Activated naive CD8-positive, alpha-beta T cell treated with anti-CD3 and anti-CD28 coated beads for 36 hours (primary cell): ENCODE measurements at regions not wholly inside any gene's neighbourhood (a gene's known extent, or its start where the extent isn't known, plus 50 kb on each side); places are given as distances from the start of the nearest gene placed in this dataset.
"Not testable (repeated sequence)": the region's sequence is repeated elsewhere in the genome, so short reads cannot be mapped to it uniquely, and the experiment has no call there.

ENCODE experiments used
- DNase-seq: peaks from one replicate; pipeline ENCODE4 v3.0.0; 2021
- H3K27ac Mint-ChIP-seq: one replicate; pipeline ENCODE4 v1.8.0; 2022; ENCODE audit warnings: mild to moderate bottlenecking, moderate library complexity, mixed read lengths
- H3K27me3 Mint-ChIP-seq: one replicate; pipeline ENCODE4 v1.8.0; 2022; ENCODE audit warnings: mild to moderate bottlenecking, mixed read lengths
- H3K36me3 Mint-ChIP-seq: one replicate; pipeline ENCODE4 v1.8.0; 2021; ENCODE audit warnings: mild to moderate bottlenecking, mixed read lengths
- H3K4me1 Mint-ChIP-seq: one replicate; pipeline ENCODE4 v1.8.0; 2021; ENCODE audit warnings: mixed read lengths
- H3K4me3 Mint-ChIP-seq: one replicate; pipeline ENCODE4 v1.8.0; 2022; ENCODE audit warnings: mild to moderate bottlenecking, moderate library complexity, mixed read lengths
- H3K9me3 Mint-ChIP-seq: one replicate; pipeline ENCODE4 v1.8.0; 2022; ENCODE audit warnings: mixed read lengths

DNA sequence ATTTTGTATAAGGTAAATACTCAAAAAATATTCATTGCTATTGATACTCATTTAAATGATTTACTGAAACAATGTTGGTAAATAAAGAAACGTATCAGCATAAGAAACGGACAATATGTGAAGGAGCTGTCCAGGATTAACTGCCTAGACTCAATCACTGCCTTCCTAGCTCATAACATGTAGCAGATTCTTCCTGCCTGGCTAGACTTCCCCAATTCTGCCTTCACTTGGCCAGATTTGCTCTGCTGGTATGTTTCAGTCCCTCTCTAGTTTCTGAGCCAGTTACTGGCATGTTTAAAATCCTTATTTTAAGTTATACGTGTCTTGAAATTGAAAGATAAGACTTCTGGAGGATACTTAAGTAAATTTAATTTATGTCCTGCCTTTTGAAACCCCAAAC, 740.3 kb downstream of the CENPC start:
- no peak for DNase-seq
- Mint-ChIP-seq H3K36me3 (no peaks in the 10 kb centered on the region), H3K27ac (no peak overlapping the region), H3K9me3 (no peaks in the 10 kb centered on the region), H3K4me1 (no peaks in the 10 kb centered on the region), H3K4me3 (no peak overlapping the region), H3K27me3 (no peaks in the 10 kb centered on the region)

DNA sequence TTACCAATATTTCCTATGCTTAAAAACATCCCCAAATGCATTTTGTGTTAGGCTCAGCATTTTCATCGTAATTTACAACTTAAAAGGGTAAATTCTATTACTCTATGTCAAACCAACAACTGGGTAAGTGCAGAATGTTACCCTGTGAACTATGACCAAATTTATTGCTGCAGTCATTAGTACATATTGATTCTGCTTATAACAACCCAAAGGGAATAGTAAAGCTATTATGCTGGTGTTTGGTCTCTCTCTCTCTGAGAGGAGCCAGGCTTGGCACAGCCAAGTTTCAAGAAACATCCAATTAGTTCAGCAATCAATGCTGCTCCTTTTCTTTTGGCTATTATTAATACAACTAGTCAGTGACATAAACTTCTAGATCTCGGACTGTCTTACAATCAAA, 747.7 kb downstream of the CENPC start:
- no peak for DNase-seq
- Mint-ChIP-seq H3K36me3 (no peaks in the 10 kb centered on the region), H3K27me3 (no peaks in the 10 kb centered on the region), H3K27ac (no peak overlapping the region), H3K4me1 (no peaks in the 10 kb centered on the region), H3K9me3 (no peaks in the 10 kb centered on the region), H3K4me3 (no peak overlapping the region)

DNA sequence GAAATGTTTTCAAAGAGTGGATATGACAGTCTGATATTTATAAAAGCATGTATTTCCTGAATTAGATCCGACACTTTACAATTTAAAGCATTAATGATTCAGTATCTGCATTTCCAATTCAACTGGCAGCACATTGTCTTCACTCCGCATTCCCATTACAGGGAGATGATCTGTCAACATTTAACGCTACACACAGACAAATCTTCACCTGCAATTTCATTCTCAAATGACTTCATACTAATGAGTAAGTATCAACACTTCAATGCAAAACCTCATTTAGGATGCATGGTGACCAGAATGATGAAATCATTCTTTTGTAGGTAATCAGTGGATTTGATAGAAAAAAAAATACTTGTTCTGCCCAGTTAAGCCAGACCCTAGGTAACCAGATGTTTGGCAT, 749.6 kb downstream of the CENPC start:
- no peaks in the 10 kb centered on the region for H3K27me3 Mint-ChIP-seq
- no peaks in the 10 kb centered on the region for H3K9me3 Mint-ChIP-seq
- no peak overlapping the region for H3K27ac Mint-ChIP-seq
- no peaks in the 10 kb centered on the region for H3K36me3 Mint-ChIP-seq
- DNase-seq, result no peak
- no peak overlapping the region for H3K4me3 Mint-ChIP-seq
- H3K4me1 Mint-ChIP-seq, result no peaks in the 10 kb centered on the region

DNA sequence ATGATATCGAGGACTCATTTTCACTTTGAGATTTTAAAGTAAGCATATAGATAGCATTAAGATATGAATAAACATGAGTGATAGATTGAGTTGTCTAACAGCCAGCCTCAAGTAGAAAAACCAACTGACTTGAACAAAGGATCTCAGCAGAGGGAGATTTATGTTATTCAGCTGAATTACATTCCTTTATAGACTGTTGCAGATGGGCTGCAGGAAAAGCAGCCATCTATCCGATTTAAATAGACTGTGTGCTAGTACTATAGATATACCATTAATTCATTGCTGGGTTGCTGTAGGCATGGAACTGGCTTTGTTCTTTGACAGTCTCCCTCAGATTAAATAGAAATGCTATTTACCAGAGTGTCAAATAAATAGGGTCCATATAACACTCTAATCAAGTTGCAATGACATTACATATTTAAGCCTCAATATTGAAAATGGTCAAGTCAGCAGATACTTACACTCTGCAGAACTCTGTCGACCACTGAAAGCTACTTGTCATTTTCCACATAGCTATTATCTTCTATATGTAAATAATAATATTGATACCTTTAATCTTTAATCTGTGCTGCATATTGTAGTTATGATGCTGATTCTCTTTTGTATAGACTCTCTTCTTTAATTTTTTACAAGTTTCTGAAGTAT, 750.8 kb downstream of the CENPC start:
- Mint-ChIP-seq H3K27me3 (no peaks in the 10 kb centered on the region), H3K36me3 (no peaks in the 10 kb centered on the region), H3K4me3 (no peak overlapping the region), H3K9me3 (no peaks in the 10 kb centered on the region), H3K27ac (no peak overlapping the region), H3K4me1 (no peaks in the 10 kb centered on the region)
- DNase-seq, result no peak

DNA sequence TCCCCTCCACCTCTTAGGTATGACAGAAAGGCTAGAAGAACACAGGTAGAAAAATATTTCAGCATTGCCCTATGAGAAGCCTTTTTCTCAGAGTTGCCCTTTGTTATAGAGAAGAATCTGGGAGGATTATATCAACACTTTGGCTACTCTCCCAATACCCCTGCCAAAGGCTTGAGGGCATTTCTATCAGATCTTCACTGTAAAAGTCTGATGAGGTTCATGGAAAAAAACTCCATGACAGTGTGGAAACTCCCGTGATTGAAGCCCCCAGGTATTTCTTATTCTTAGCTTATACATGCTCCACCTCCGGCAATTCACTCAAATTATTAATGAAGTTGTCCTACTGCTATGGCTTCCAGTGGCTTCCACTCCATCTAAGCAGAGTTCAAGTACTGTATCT, 753.6 kb downstream of the CENPC start:
- no peaks in the 10 kb centered on the region for H3K4me1 Mint-ChIP-seq
- H3K27ac Mint-ChIP-seq, result no peak overlapping the region
- H3K36me3 Mint-ChIP-seq, result no peaks in the 10 kb centered on the region
- H3K9me3 Mint-ChIP-seq, result no peaks in the 10 kb centered on the region
- DNase-seq, result no peak
- no peak overlapping the region for H3K4me3 Mint-ChIP-seq
- no peaks in the 10 kb centered on the region for H3K27me3 Mint-ChIP-seq

DNA sequence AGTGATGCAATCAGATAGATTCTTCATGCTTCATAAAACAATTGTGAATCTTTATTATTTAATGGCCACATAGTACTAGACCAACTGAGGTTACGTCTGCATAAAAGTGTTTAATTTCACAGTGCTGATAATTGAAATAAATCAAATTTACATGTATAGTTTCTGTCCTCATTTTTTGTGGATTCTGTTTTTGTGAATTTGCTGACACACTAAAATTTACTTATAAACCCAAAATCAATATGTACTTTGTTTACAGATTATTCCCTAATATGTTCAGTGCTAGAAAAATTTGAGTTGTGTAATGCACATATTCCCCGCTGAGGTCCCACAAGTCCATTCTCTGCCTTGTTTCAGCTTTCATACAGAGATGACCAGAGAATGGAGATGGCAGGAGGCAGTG, 759.8 kb downstream of the CENPC start:
- H3K27me3 Mint-ChIP-seq, result no peaks in the 10 kb centered on the region

DNA sequence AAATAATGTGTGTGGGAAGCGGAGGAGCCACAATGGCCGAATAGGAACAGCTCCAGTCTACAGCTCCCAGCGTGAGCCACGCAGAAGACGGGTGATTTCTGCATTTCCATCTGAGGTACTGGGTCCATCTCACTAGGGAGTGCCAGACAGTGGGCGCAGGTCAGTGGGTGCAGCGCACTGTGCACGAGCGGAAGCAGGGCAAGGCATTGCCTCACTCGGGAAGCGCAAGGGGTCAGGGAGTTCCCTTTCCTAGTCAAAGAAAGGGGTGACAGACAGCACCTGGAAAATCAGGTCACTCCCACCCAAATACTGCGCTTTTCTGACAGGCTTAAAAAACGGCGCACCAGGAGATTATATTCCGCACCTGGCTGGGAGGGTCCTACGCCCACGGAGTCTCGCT, 762.6 kb downstream of the CENPC start:
- H3K4me1 Mint-ChIP-seq, H3K27me3 Mint-ChIP-seq, H3K4me3 Mint-ChIP-seq, H3K36me3 Mint-ChIP-seq, H3K27ac Mint-ChIP-seq, H3K9me3 Mint-ChIP-seq, DNase-seq: not testable (repeated sequence)

More for the DNA sequence above, 759.8 kb downstream of the CENPC start:
- no peak overlapping the region for H3K27ac Mint-ChIP-seq
- H3K4me1 Mint-ChIP-seq, result no peaks in the 10 kb centered on the region
- no peaks in the 10 kb centered on the region for H3K36me3 Mint-ChIP-seq
- no peak for DNase-seq
- H3K4me3 Mint-ChIP-seq, result no peak overlapping the region
- no peaks in the 10 kb centered on the region for H3K9me3 Mint-ChIP-seq

DNA sequence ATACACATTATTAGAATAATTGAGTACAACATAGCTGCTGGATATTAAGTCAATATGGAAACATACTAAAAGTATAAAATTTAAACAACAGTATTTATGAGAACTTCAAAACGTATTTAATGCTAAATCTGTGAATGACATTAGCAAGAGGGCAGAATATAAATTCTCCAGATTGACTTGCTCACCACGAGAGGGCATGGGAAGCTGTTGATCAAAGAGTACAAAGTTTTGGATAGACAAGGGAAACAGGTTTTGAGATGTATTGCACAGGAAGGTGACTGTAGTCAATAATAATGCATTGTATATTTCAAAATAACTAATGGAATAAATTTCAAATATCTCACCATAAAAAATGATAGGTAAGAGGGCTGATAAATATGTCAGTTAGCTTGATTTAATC, 768.2 kb downstream of the CENPC start:
- no peaks in the 10 kb centered on the region for H3K27me3 Mint-ChIP-seq
- no peaks in the 10 kb centered on the region for H3K9me3 Mint-ChIP-seq
- H3K27ac Mint-ChIP-seq, result no peak overlapping the region
- H3K36me3 Mint-ChIP-seq, result no peaks in the 10 kb centered on the region
- H3K4me1 Mint-ChIP-seq, result no peaks in the 10 kb centered on the region
- DNase-seq, result no peak
- H3K4me3 Mint-ChIP-seq, result no peak overlapping the region

DNA sequence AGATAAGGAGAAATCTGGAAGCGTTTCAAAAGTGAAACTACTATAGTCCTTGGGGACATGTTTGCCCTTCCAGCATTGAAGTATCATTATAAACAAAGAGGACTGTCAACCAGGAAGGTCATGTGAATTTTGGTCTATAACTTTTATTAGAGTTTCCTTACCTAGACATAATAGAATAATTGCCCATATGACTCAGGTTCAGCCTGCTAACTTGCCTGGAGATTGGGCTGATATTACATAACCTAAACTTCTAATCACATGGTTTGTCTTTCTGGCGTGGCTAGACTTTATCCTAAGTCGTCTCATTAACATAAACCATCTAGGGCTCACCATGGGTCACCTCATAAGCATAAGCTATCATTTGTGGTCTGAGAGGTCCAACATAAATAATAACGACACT, 775.9 kb downstream of the CENPC start:
- Mint-ChIP-seq H3K9me3 (peaks cover 5% of the 10 kb centered on the region), H3K27ac (no peak overlapping the region), H3K27me3 (no peaks in the 10 kb centered on the region), H3K4me1 (no peaks in the 10 kb centered on the region), H3K4me3 (no peak overlapping the region), H3K36me3 (no peaks in the 10 kb centered on the region)
- no peak for DNase-seq

DNA sequence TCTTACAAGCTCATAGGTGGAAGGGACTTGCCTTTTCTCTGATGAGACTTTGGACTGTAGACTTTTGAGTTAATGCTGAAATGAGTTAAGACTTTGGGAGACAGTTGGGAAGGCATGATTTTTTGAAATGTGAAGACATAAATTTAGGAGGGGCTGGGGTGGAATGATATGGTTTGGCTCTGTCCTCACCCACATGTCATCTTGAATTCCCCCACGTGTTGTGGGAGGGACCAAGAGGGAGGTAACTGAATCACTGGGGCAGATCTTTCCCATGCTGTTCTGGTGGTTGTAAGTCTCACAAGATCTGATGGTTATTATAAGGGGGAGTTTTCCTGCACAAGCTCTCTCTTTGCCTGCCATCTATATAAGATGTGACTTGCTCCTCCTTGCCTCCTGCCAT, 777.9 kb downstream of the CENPC start:
- Mint-ChIP-seq H3K27me3 (no peaks in the 10 kb centered on the region), H3K9me3 (peaks cover 8% of the 10 kb centered on the region), H3K27ac (no peak overlapping the region), H3K4me1 (no peaks in the 10 kb centered on the region), H3K36me3 (no peaks in the 10 kb centered on the region), H3K4me3 (no peak overlapping the region)
- no peak for DNase-seq

DNA sequence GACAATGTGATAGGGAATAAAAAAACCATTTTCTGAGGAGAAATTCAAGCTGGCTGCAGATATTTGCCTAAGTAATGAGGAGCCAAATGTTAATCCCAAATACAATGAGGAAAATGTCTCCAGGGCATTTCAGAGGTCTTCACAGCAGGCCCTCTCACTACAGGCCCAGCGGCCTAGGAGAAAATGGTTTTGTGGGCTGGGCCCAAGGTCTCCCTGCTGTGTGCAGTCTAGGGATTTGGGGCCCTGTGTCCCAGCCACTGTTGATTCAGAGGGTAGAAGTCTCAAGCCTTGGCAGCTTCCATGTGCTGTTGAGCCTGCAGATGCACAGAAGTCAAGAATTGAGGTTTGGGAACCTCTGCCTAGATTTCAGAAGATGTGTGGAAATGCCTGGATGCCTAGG, 778.7 kb downstream of the CENPC start:
- Mint-ChIP-seq H3K36me3 (no peaks in the 10 kb centered on the region), H3K27ac (no peak overlapping the region), H3K4me1 (no peaks in the 10 kb centered on the region), H3K4me3 (no peak overlapping the region), H3K27me3 (no peaks in the 10 kb centered on the region), H3K9me3 (peaks cover 7% of the 10 kb centered on the region)
- no peak for DNase-seq

DNA sequence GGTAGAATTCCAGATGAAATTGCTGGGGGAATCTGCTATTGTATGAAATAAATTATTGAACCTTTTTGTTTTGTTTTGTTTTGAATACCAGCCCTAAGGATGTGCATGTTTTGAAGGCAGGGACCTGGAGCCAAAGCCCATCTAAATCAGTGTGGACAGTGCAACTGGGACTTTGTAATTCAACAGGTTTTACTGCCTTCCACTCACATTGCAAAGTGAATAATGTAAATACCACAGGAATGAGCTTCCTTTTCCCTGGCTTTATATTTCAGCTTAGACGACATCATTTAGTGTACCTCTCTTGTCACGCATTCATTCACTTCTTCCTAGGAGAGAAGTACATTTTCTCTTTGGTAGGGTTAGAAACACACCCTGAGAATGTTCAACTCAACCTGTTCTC, 795.0 kb downstream of the CENPC start:
- H3K36me3 Mint-ChIP-seq, result no peaks in the 10 kb centered on the region
- no peak overlapping the region for H3K27ac Mint-ChIP-seq
- no peaks in the 10 kb centered on the region for H3K4me1 Mint-ChIP-seq
- no peaks in the 10 kb centered on the region for H3K27me3 Mint-ChIP-seq
- no peaks in the 10 kb centered on the region for H3K9me3 Mint-ChIP-seq
- H3K4me3 Mint-ChIP-seq, result no peak overlapping the region
- no peak for DNase-seq

DNA sequence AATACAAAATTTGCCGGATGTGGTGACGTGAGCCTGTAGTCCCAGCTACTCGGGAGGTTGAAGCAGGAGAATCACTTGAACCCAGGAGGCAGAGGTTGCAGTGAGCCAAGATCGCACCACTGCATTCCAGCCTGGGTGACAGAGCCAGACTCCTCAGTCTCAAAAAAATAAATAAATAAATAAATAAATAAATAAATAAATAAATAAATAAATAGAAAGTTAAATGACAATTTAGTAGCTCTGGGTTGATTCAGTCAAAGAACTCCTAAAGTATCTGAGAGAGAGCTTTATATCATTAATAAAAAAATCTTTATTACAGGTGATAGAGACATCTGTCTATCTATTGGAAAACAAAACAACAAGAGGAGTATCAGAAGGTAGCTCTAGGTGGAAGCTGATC, 798.4 kb downstream of the CENPC start:
- not testable (repeated sequence) for H3K4me3 Mint-ChIP-seq, H3K27me3 Mint-ChIP-seq, H3K27ac Mint-ChIP-seq

DNA sequence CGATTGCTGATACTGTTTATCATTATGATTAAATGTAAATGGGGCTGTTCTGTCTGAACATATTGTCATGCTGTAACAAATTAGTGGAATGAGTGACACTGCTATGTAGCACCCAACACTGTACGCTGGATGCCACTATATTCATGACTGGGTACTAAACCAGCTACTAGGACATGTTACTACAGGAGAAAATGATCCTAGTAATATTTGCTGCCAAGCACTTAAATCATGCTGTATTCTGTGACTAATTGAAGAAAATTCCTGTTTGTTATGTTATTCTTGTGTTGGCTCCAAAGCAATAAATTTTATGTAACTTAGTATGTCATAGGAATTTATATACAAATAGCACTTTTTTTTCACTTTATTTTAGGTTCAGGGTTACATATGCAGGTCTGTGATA, 804.2 kb downstream of the CENPC start:
- H3K4me1 Mint-ChIP-seq, result no peaks in the 10 kb centered on the region
- H3K36me3 Mint-ChIP-seq, result no peaks in the 10 kb centered on the region
- peaks cover 2% of the 10 kb centered on the region for H3K9me3 Mint-ChIP-seq
- H3K4me3 Mint-ChIP-seq, result no peak overlapping the region
- H3K27me3 Mint-ChIP-seq, result no peaks in the 10 kb centered on the region
- no peak for DNase-seq
- H3K27ac Mint-ChIP-seq, result no peak overlapping the region

More for the DNA sequence above, 798.4 kb downstream of the CENPC start:
- DNase-seq, H3K4me1 Mint-ChIP-seq, H3K9me3 Mint-ChIP-seq, H3K36me3 Mint-ChIP-seq: not testable (repeated sequence)

DNA sequence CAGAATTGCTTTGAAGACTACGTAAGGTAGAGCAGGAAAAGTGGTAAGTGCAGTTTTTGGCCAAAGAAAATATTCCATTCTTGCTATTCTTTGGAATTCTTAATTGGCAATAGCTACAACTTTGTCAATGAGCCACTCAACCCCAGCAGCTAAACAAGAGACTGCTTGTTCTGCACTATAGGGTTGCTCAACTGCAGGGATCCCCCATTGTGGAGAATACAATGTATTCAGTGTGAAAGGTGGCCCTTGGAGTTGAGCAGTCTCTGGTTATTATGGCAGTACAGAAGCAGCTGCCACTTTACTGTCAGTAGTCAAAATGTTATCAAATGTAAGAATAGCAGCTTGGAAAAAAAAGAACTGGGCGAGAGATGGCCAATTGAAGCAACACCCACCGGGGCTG, 808.7 kb downstream of the CENPC start:
- Mint-ChIP-seq H3K27me3 (no peaks in the 10 kb centered on the region), H3K4me1 (no peaks in the 10 kb centered on the region), H3K27ac (no peak overlapping the region), H3K4me3 (no peak overlapping the region), H3K36me3 (no peaks in the 10 kb centered on the region), H3K9me3 (peaks cover 4% of the 10 kb centered on the region)
- no peak for DNase-seq

DNA sequence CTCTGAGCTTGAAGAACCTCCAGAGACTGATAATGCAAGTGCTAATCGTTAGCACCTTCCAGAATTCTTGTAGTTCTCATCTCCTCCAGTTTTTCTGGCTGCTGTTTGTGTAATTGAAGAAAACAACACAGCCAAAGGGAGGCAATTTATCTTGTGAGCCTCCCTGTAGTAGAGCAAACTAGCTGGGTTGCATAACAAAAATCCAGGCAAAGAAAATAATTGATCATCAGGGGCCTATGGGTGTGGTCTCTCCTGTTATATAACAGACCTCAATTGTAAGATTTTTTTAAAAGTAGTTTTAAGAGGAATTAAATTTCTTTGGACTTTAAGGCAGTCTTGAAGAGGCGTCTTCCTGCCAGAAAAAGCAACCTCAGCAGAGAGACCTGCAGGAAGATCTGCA, 817.0 kb downstream of the CENPC start:
- no peak for DNase-seq
- H3K4me1 Mint-ChIP-seq, result no peaks in the 10 kb centered on the region
- no peak overlapping the region for H3K27ac Mint-ChIP-seq
- H3K36me3 Mint-ChIP-seq, result no peaks in the 10 kb centered on the region
- no peaks in the 10 kb centered on the region for H3K27me3 Mint-ChIP-seq
- H3K9me3 Mint-ChIP-seq, result peaks cover 3% of the 10 kb centered on the region
- H3K4me3 Mint-ChIP-seq, result no peak overlapping the region
